EH (cell line): ENCODE measurements at regions not wholly inside any gene's neighbourhood (a gene's known extent, or its start where the extent isn't known, plus 50 kb on each side); places are given as distances from the start of the nearest gene placed in this dataset.

Experiments used
- DNase-seq: peaks from one replicate; pipeline ENCODE4 v3.0.0-alpha.2; 2015; ENCODE audit warnings: low read depth

DNA sequence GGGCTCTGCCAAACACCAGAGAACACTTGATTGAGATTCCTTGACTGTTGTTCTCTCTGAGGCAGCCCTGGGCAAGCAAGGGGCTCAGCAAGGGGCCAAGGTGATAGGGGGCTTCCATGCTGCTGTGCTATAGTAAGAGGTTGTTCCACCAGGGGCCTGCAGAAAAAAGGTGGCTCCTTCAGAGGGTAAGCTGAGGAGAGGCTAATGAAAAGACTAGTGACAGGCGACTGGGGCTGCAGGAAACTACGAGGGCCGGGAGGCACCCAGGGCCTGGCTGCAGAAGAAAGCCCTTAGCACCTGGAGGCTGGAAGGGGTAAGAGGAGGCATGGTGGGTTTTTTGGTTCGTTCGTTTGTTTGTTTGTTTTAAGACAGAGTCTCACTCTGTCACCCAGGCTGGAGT, 88.0 kb upstream of the CTNNA1 start:
- no peak for DNase-seq

GRCh38 chr5:138664276-138664943, 88.8 kb upstream of the CTNNA1 start:
- DNase-seq: peak; percentile 46

- DNase-seq: no peak
Observed at GRCh38 chr5:138663561-138663960, 88.4 kb upstream of the HSPA9 start.

- peak; percentile 13 for DNase-seq
Observed at GRCh38 chr5:138663009-138663408, 87.8 kb upstream of the HSPA9 start.

DNA sequence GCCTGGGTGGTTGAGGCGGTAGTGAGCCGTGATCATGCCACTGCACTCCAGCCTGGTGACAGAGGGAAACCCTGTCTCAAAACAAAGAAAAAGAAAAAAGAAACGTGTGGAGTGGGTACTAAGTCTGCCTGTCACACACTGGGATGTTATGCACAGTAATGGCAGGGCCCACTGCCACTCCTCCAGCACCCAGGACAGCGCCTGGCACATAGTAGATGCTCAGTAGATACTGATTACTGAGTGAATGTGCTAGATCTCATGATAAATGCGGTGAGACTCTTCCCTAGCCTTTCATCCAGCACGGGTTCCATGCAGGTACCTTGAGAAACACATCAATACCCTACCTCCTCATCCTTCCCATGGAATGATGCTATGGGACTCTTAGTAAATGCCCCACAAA, 87.4 kb upstream of the HSPA9 start:
- DNase-seq: peak; percentile 49

GRCh38 chr5:138661991-138662434, 86.8 kb upstream of the HSPA9 start:
- DNase-seq: no peak

- no peak for DNase-seq
Observed at GRCh38 chr5:138661291-138661960, 86.2 kb upstream of the HSPA9 start.

- DNase-seq: peak; percentile 26
Observed at GRCh38 chr5:138660051-138660572, 84.9 kb upstream of the HSPA9 start.

GRCh38 chr5:138659561-138659960, 84.4 kb upstream of the HSPA9 start:
- DNase-seq: no peak

GRCh38 chr5:138659121-138659520, 83.9 kb upstream of the HSPA9 start:
- no peak for DNase-seq

GRCh38 chr5:138658676-138659075, 83.5 kb upstream of the HSPA9 start:
- DNase-seq: no peak

- no peak for DNase-seq
Observed at GRCh38 chr5:138657360-138657759, 82.2 kb upstream of the HSPA9 start.

- DNase-seq: no peak
Observed at GRCh38 chr5:138656916-138657315, 81.7 kb upstream of the HSPA9 start.

DNA sequence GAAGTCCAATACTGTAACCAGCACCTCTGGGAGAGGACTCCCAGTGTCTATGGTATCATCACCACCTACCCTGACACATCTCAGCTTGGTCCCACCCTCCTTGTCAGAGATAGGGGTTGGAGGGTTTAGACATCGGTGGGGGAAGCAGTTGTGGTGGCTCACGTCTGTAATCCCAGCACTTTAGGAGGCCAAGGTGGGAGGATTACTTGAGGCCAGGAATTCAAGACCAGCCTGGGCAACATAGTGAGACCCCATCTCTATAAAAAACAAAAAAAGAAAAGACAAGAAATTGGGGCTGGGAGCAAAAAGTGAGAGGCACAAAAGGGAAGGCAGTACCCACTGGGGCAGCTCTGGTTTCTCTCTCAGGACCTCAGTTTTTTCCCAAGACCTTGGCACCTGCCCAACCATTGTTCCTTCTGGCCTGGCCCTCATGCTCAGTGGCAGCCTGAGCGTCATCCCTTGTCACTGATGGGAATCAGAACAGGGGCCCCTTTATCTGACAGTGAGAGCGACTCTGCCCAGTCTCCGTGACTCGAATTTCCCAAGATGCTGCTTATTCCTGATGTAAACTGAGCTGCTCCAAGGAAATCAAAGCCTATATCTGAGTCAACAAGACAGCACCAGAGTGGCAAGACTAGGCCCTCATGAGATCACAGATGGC, 80.5 kb upstream of the HSPA9 start:
- no peak for DNase-seq

- peak; percentile 57 for DNase-seq
Observed at GRCh38 chr5:138654281-138654867, 79.2 kb upstream of the HSPA9 start.

- DNase-seq: peak; percentile 32
Observed at GRCh38 chr5:138653502-138653901, 78.3 kb upstream of the HSPA9 start.

DNA sequence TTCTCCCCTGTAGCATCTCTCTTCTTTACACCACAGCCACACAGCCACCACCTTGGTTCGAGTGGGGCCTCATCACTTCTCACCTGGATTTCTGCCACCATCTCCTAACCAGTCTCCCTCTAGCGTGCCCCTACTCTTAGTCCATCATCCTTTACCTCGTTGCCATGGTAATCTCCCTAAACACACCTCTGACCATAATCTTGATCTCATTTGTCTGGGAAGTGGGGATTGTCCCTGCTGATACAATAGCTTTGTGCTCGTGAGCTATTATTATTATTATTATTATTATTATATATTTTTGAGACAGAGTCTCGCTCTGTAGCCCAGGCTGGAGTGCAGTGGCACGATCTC, 76.5 kb upstream of the HSPA9 start:
- DNase-seq: no peak

DNA sequence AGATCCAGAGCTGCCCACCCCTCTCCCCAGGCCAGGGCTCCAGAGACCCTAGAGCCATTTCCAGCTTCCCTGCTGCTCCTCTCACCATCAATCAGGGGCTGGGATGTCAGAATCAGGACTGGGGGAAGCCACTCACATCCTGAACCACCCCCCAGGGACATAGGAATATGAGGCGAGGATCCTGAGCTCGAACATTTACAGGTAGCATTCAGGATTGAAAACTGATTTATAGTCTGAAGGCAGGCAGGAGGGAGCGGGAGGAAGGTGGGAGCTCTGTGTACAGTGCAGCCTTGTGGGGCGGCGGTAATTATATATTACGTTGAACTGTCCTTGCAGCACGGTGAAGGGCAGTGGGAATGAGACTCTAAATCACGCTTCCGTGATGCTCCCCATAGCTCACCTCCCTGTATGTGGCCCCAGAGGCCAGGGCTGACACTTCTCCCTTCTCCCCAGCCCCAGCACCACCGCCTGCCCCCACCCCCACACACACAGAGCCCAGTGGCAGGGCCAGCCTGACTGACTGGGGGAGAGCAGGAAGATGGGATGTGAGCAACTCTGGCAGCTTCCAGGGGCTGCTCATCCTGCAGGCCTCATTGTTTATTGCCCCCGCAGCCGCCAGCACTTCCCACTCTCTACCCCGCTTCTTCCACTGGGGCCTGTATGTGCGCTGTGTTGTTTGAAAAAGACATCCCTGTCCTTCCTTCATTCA, 76.0 kb upstream of the HSPA9 start:
- no peak for DNase-seq

- DNase-seq: no peak
Observed at GRCh38 chr5:138650196-138650595, 75.0 kb upstream of the HSPA9 start.

GRCh38 chr5:138649775-138650174, 74.6 kb upstream of the HSPA9 start:
- DNase-seq: no peak

- DNase-seq: no peak
Observed at GRCh38 chr5:138649316-138649720, 74.1 kb upstream of the HSPA9 start.

GRCh38 chr5:138648841-138649240, 73.6 kb upstream of the HSPA9 start:
- no peak for DNase-seq
